GM12878 (cell line): ENCODE measurements at regions not wholly inside any gene's neighbourhood (a gene's known extent, or its start where the extent isn't known, plus 50 kb on each side); places are given as distances from the start of the nearest gene placed in this dataset.

ENCODE experiments used
- ATAC-seq: fragments of 200-7000 bp; cut with Tn5 transposase; 3 replicates; pipeline ENCODE4 v1.9.1; 2020; ENCODE audit warnings: mild to moderate bottlenecking, moderate library complexity
- BruUV-seq: library from RNA; stranded (reverse); fragments of 400-500 nt; replicated peaks from 2 replicates; lab custom pipeline; 2021; lab: Mats Ljungman, UMichigan
- CTCF ChIA-PET: fragments of 300-600 bp; sonication (Branson Sonifier 250); formaldehyde crosslinking; extraction: SDS; loops from one replicate; lab custom pipeline; 2021; ENCODE audit warnings: inconsistent platforms; lab: Yijun Ruan, JAX
- POLR2A ChIA-PET: fragments of 350-600 bp; formaldehyde crosslinking; extraction: SDS; loops from one replicate; lab custom pipeline; 2021; ENCODE audit warnings: inconsistent platforms; lab: Charles Lee
- RAD21 ChIA-PET: fragments of 300-600 bp; sonication (Branson Sonifier 250); formaldehyde crosslinking; loops from one replicate; lab custom pipeline; 2023; ENCODE audit warnings: antibody characterized with exemption; ENCODE audit not compliant: unreplicated experiment; lab: Charles Lee
- SMC1A ChIA-PET: fragments of 300-600 bp; sonication (Branson Sonifier 250); formaldehyde crosslinking; loops from one replicate; lab custom pipeline; 2023; ENCODE audit not compliant: unreplicated experiment, uncharacterized antibody; lab: Charles Lee
- DNase-seq: peaks from one replicate; pipeline ENCODE4 v3.0.0-alpha.2; 2011; ENCODE audit warnings: low read depth, low spot score
- FAIRE-seq: peaks from 3 replicates; lab custom pipeline; 2011; peaks lifted over from hg19 to GRCh38; lab: Jason Lieb, UNC
- H2AFZ ChIP-seq: 2 replicates; pipeline ENCODE4 v1.6.0; 2011; ENCODE audit warnings: low read depth, low read length, control low read depth; ENCODE audit not compliant: control insufficient read depth
- H3K27ac ChIP-seq: 2 replicates; pipeline ENCODE4 v1.5.1; 2011; ENCODE audit warnings: control low read depth; ENCODE audit not compliant: control insufficient read depth, insufficient read depth
- H3K27me3 ChIP-seq, 2 experiments: replicated peaks in 1 of 2; 2 replicates each; pipeline versions ENCODE4 v1.6.0 to v1.6.1; 2011; ENCODE audit warnings: low read length in 1 of 2; ENCODE audit not compliant: control insufficient read depth in 2 of 2, insufficient read depth in 2 of 2
- H3K36me3 ChIP-seq, 2 experiments: 2 replicates each; pipeline ENCODE4 v1.5.1; 2011; ENCODE audit warnings: low read length in 1 of 2; ENCODE audit not compliant: control insufficient read depth in 2 of 2, insufficient read depth in 2 of 2
- H3K4me1 ChIP-seq: 2 replicates; pipeline ENCODE4 v1.6.1; 2011; ENCODE audit warnings: mild to moderate bottlenecking, low read length, moderate library complexity, mixed read lengths; ENCODE audit not compliant: control insufficient read depth, insufficient read depth
- H3K4me2 ChIP-seq: 2 replicates; pipeline ENCODE4 v1.6.0; 2011; ENCODE audit warnings: control low read depth; ENCODE audit not compliant: control insufficient read depth, insufficient read depth
- H3K4me3 ChIP-seq: fragments of 200-600 bp; sonication (generic); 2 replicates; pipeline ENCODE4 v1.5.1; 2016
- H3K79me2 ChIP-seq: 2 replicates; pipeline ENCODE4 v1.6.0; 2011; ENCODE audit warnings: low read length; ENCODE audit not compliant: control insufficient read depth, insufficient read depth
- H3K9ac ChIP-seq: 2 replicates; pipeline ENCODE4 v1.8.0; 2011; ENCODE audit warnings: low read length, control low read depth, mixed read lengths; ENCODE audit not compliant: control insufficient read depth, insufficient read depth
- H3K9me3 ChIP-seq: replicated peaks from 3 replicates; pipeline ENCODE4 v1.5.1; 2011; ENCODE audit warnings: mild to moderate bottlenecking, low read length; ENCODE audit not compliant: control insufficient read depth, insufficient read depth
- H4K20me1 ChIP-seq: 2 replicates; pipeline ENCODE4 v1.6.0; 2011; ENCODE audit not compliant: control insufficient read depth, insufficient read depth
- CREM ChIP-seq: IDR thresholded peaks from 2 replicates; pipeline ENCODE4 v1.6.1; 2014; ENCODE audit warnings: antibody characterized with exemption, low read depth
- EZH2 ChIP-seq: IDR thresholded peaks from 2 replicates; pipeline ENCODE4 v1.6.1; 2012; ENCODE audit warnings: low read depth, mild to moderate bottlenecking, control low read depth, inconsistent platforms, low read length, borderline replicate concordance; ENCODE audit not compliant: control insufficient read depth
- JUND ChIP-seq: IDR thresholded peaks from 2 replicates; pipeline ENCODE4 v1.6.1; 2012; ENCODE audit warnings: low read depth, mild to moderate bottlenecking, low read length, improper control_type of control experiment, moderate library complexity
- NFIC ChIP-seq: IDR thresholded peaks from 2 replicates; pipeline ENCODE4 v1.6.1; 2012; ENCODE audit warnings: low read depth, mild to moderate bottlenecking, inconsistent platforms, low read length, moderate library complexity
- NFXL1 ChIP-seq: fragments of 450-650 bp; IDR thresholded peaks from 2 replicates; pipeline ENCODE4 v1.6.1; 2017; ENCODE audit warnings: antibody characterized with exemption, mild to moderate bottlenecking, borderline replicate concordance
- RAD21 ChIP-seq: IDR thresholded peaks from 2 replicates; pipeline ENCODE4 v1.6.1; 2011; ENCODE audit warnings: mild to moderate bottlenecking, low read depth, low read length, moderate library complexity; ENCODE audit not compliant: insufficient read depth
- SMC3 ChIP-seq: IDR thresholded peaks from 2 replicates; pipeline ENCODE4 v1.6.1; 2011; ENCODE audit warnings: low read length, improper control_type of control experiment, borderline replicate concordance
- TAF1 ChIP-seq: IDR thresholded peaks from 2 replicates; pipeline ENCODE4 v1.6.1; 2011; ENCODE audit warnings: mild to moderate bottlenecking, low read depth, low read length, borderline replicate concordance
- ZSCAN29 ChIP-seq: fragments of 450-650 bp; IDR thresholded peaks from 2 replicates; pipeline ENCODE4 v1.6.1; 2017; ENCODE audit warnings: mild to moderate bottlenecking, moderate library complexity
- WGBS: methylation state at CpG from one replicate; pipeline ENCODE4 v1.1.6; 2016; ENCODE audit warnings: low lambda C conversion rate; ENCODE audit not compliant: insufficient replicate concordance, insufficient coverage; ENCODE audit errors: missing lambda C conversion rate; 5-methylcytosine and 5-hydroxymethylcytosine counted together
- in situ Hi-C: fragments of 300-500 bp; cut with MboI; formaldehyde crosslinking; loops from 9 replicates; pipeline ENCODE4 v1.14.3; 2018; ENCODE audit warnings: mixed read lengths
- intact Hi-C: fragments of 100-400 bp; cut with micrococcal nuclease; formaldehyde crosslinking; loops from one replicate; pipeline ENCODE4 v1.14.2; 2022; ENCODE audit not compliant: unreplicated experiment
- TF ChIP-seq, protein P1 (sequence below): IDR thresholded peaks from 2 replicates; pipeline ENCODE4 v1.6.1; 2012; ENCODE audit warnings: low read depth, low read length, improper control_type of control experiment
- TF ChIP-seq, protein P2 (sequence below): fragments of 450-650 bp; IDR thresholded peaks from 2 replicates; pipeline ENCODE4 v1.6.1; 2018; ENCODE audit warnings: borderline replicate concordance, mild to moderate bottlenecking; ENCODE audit not compliant: partially characterized antibody

DNA sequence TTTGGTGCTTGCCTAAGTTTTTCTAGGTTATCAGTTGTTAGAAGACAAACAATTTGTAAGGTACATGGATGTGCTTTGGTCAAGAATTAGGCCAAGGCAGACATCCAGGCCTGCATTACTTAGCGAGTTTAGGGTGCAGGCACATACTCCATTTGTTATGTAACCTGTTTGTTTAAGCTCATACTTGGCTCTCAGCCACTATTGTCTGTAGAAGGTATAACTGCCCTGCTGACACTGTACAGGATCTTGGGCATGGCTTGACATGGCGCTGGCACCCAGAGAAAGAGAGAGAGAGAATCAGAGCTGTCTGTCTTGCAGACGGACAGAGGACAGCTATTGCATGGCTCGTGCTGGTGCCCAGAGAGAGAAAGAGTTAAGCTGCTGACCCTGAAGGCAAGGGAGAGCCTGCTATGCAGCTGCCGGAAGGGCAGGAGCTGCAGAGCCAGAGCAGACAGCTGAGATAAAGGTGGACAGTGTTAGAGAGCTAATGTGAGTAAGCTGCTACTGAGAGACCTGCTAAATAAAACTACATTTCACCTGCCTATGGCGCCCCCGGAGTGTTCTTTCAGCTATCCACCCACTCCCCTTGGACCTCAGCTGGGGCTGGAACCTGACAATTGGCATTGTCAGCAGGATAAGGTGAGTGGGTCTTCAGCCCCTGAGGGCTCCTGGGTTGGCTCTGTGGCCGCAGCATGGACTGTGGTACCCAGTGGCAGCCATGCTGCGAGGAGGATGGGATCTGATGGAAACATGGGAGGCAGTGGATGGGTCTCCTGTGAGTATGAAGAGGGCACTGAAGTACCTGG, 120.9 kb upstream of the TMEM106B start:
- ATAC-seq: no peak
- SMC1A ChIA-PET: no interaction called here
- POLR2A ChIA-PET: no interaction called here
- Histone ChIP-seq H3K9ac (no peak overlapping the region), H3K4me3 (no peak overlapping the region)
- WGBS: 10% methylated on average over 9 of the region's 9 CpGs
- TF ChIP-seq NFIC (no peak), ZSCAN29 (no peak), NFXL1 (no peak), RAD21 (no peak), CREM (no peak), TAF1 (no peak), SMC3 (no peak), JUND (no peak), EZH2 (no peak)
- TF ChIP-seq, protein P1, sequence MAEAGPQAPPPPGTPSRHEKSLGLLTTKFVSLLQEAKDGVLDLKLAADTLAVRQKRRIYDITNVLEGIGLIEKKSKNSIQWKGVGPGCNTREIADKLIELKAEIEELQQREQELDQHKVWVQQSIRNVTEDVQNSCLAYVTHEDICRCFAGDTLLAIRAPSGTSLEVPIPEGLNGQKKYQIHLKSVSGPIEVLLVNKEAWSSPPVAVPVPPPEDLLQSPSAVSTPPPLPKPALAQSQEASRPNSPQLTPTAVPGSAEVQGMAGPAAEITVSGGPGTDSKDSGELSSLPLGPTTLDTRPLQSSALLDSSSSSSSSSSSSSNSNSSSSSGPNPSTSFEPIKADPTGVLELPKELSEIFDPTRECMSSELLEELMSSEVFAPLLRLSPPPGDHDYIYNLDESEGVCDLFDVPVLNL: no peak
- TF ChIP-seq, protein P2, sequence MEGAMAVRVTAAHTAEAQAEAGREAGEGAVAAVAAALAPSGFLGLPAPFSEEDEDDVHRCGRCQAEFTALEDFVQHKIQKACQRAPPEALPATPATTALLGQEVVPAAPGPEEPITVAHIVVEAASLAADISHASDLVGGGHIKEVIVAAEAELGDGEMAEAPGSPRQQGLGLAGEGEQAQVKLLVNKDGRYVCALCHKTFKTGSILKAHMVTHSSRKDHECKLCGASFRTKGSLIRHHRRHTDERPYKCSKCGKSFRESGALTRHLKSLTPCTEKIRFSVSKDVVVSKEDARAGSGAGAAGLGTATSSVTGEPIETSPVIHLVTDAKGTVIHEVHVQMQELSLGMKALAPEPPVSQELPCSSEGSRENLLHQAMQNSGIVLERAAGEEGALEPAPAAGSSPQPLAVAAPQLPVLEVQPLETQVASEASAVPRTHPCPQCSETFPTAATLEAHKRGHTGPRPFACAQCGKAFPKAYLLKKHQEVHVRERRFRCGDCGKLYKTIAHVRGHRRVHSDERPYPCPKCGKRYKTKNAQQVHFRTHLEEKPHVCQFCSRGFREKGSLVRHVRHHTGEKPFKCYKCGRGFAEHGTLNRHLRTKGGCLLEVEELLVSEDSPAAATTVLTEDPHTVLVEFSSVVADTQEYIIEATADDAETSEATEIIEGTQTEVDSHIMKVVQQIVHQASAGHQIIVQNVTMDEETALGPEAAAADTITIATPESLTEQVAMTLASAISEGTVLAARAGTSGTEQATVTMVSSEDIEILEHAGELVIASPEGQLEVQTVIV: no peak
- TF ChIP-seq, all 136 proteins: peak for 0
- Histone ChIP-seq H2AFZ (no peak overlapping the region), H3K4me2 (no peak overlapping the region), H3K27ac (no peak overlapping the region), H3K79me2 (no peaks in the 10 kb centered on the region), H3K36me3 (no peaks in the 10 kb centered on the region), H3K4me1 (no peaks in the 10 kb centered on the region), H3K27me3 (no peaks in the 10 kb centered on the region), H4K20me1 (no peaks in the 10 kb centered on the region), H3K9me3 (no peaks in the 10 kb centered on the region)
- BruUV-seq: no TSS peak
- no peak for FAIRE-seq
- RAD21 ChIA-PET: no interaction called here
- no peak for DNase-seq
- in situ Hi-C loops: no loop called here
- intact Hi-C loops: no loop called here
- CTCF ChIA-PET: interaction anchor here (0.5 to 0.6 kb wide), 2 partner anchors 100 to 439 kb away, joined by 3 read pairs; no protein-coding TSS in a partner anchor
